ENCODE measurements at regions not wholly inside any gene's neighbourhood (a gene's known extent, or its start where the extent isn't known, plus 50 kb on each side); places are given as distances from the start of the nearest gene placed in this dataset.

- TF ChIP-seq POLR2A (IDR thresholded peaks at IDR 0.05; ENCODE audit: low read depth) (no peak), CTCF (IDR thresholded peaks at IDR 0.05) (no peak), EP300 (IDR thresholded peaks at IDR 0.05) (no peak), POLR2AphosphoS5 (IDR thresholded peaks at IDR 0.05) (no peak)
Observed at GRCh38 chr10:124273141-124273540, 145.6 kb downstream of the OAT start.

Measured in esophagus muscularis mucosa (tissue), 4 donors.